Prostate gland (tissue), 2 donors: ENCODE measurements at regions not wholly inside any gene's neighbourhood (a gene's known extent, or its start where the extent isn't known, plus 50 kb on each side); places are given as distances from the start of the nearest gene placed in this dataset.

Experiments
- DNase-seq: peaks from one replicate; pipeline ENCODE4 v3.0.0-alpha.2; 2019; ENCODE audit warnings: low spot score
- H3K27ac ChIP-seq, 2 donors: fragments of 200-600 bp; sonication (generic); 2 replicates each; pipeline ENCODE4 v1.5.1; 2017 to 2019
- H3K27me3 ChIP-seq: fragments of 200-600 bp; sonication (generic); replicated peaks from 2 replicates; pipeline ENCODE4 v1.5.1; 2019; ENCODE audit not compliant: insufficient read depth
- H3K36me3 ChIP-seq, 2 donors: fragments of 200-600 bp; sonication (generic); 1 replicate in 1 of 2; 2 replicates in 1 of 2; pipeline versions ENCODE4 v1.5.1 to v1.8.1; 2017 to 2019
- H3K4me1 ChIP-seq: fragments of 200-600 bp; sonication (generic); replicated peaks from 2 replicates; pipeline ENCODE4 v1.5.1; 2019
- H3K4me3 ChIP-seq, 2 donors: fragments of 200-600 bp; sonication (generic); 2 replicates each; pipeline ENCODE4 v1.5.1; 2017 to 2019
- H3K9me3 ChIP-seq: fragments of 200-600 bp; sonication (generic); 2 replicates; pipeline ENCODE4 v1.5.1; 2017
- CTCF ChIP-seq, 4 experiments: fragments of 200-600 bp in 2 of 4; fragments of 450-650 bp in 2 of 4; sonication (generic) in 2 of 4; IDR thresholded peaks; 1 replicate in 3 of 4; 2 replicates in 1 of 4; pipeline ENCODE4 v1.5.1; 2016 to 2019; ENCODE audit warnings: antibody characterized with exemption in 4 of 4, mild to moderate bottlenecking in 2 of 4, moderate library complexity in 2 of 4
- POLR2A ChIP-seq: fragments of 450-650 bp; IDR thresholded peaks from one replicate; pipeline ENCODE4 v1.6.1; 2016; ENCODE audit warnings: antibody characterized with exemption, mild to moderate bottlenecking
- POLR2AphosphoS5 ChIP-seq: sonication (generic); formaldehyde crosslinking; IDR thresholded peaks from one replicate; pipeline ENCODE4 v1.6.1; 2017; ENCODE audit warnings: antibody characterized with exemption
- WGBS: methylation state at CpG from one replicate; pipeline ENCODE4 v1.1.5; 2018; 5-methylcytosine and 5-hydroxymethylcytosine counted together
- intact Hi-C: fragments of 100-400 bp; cut with DNase I; formaldehyde crosslinking; loops from one replicate; pipeline ENCODE4 v1.14.2; 2022

GRCh38 chr2:203803053-203803429 lies 64.5 kb upstream of the CTLA4 start:
- H3K27me3 ChIP-seq, result no peaks in the 10 kb centered on the region
- H3K9me3 ChIP-seq, result no peaks in the 10 kb centered on the region
- TF ChIP-seq POLR2A (no peak), POLR2AphosphoS5 (no peak), CTCF (IDR thresholded peaks at IDR 0.05) (no peak)
- H3K36me3 ChIP-seq, result no peaks in the 10 kb centered on the region
- H3K4me3 ChIP-seq, result no peak overlapping the region
- H3K27ac ChIP-seq, result no peak overlapping the region
- intact Hi-C loops, result no loop called here
- 95% methylated on average over 1 of the region's 1 CpG for WGBS
- no peaks in the 10 kb centered on the region for H3K4me1 ChIP-seq
- DNase-seq, result no peak

- WGBS, result 50% methylated on average over 4 of the region's 4 CpGs
- no peak overlapping the region for H3K4me3 ChIP-seq
- H3K27ac ChIP-seq, result no peak overlapping the region
- H3K4me1 ChIP-seq, result no peaks in the 10 kb centered on the region
- no peaks in the 10 kb centered on the region for H3K9me3 ChIP-seq
- no peaks in the 10 kb centered on the region for H3K27me3 ChIP-seq
- intact Hi-C loops, result no loop called here
- TF ChIP-seq POLR2AphosphoS5, result no peak
- TF ChIP-seq CTCF (IDR thresholded peaks at IDR 0.05), result no peak
- no peak for TF ChIP-seq POLR2A
- no peak for DNase-seq
- H3K36me3 ChIP-seq, result no peaks in the 10 kb centered on the region
Measured at GRCh38 chr2:203804070-203804469, 63.5 kb upstream of the CTLA4 start.

- no peak overlapping the region for H3K27ac ChIP-seq
- no peak for DNase-seq
- no peaks in the 10 kb centered on the region for H3K27me3 ChIP-seq
- 79% methylated on average over 4 of the region's 4 CpGs for WGBS
- no peaks in the 10 kb centered on the region for H3K36me3 ChIP-seq
- H3K9me3 ChIP-seq, result no peaks in the 10 kb centered on the region
- no peak overlapping the region for H3K4me3 ChIP-seq
- no peaks in the 10 kb centered on the region for H3K4me1 ChIP-seq
- intact Hi-C loops, result no loop called here
- no peak for TF ChIP-seq CTCF (IDR thresholded peaks at IDR 0.05)
- no peak for TF ChIP-seq POLR2A
- no peak for TF ChIP-seq POLR2AphosphoS5
Measured at GRCh38 chr2:203804764-203805485, 62.6 kb upstream of the CTLA4 start.

- H3K36me3 ChIP-seq, result no peaks in the 10 kb centered on the region
- no peak for DNase-seq
- H3K27me3 ChIP-seq, result no peaks in the 10 kb centered on the region
- no peak overlapping the region for H3K27ac ChIP-seq
- no peaks in the 10 kb centered on the region for H3K9me3 ChIP-seq
- H3K4me3 ChIP-seq, result no peak overlapping the region
- TF ChIP-seq POLR2A (no peak), CTCF (IDR thresholded peaks at IDR 0.05) (no peak), POLR2AphosphoS5 (no peak)
- intact Hi-C loops, result no loop called here
- WGBS, result 76% methylated on average over 1 of the region's 1 CpG
- no peaks in the 10 kb centered on the region for H3K4me1 ChIP-seq
Measured at GRCh38 chr2:203805486-203805838, 62.1 kb upstream of the CTLA4 start.

GRCh38 chr2:203806761-203807160 lies 60.8 kb upstream of the CTLA4 start:
- WGBS, result 94% methylated on average over 1 of the region's 1 CpG
- Histone ChIP-seq H3K9me3 (no peaks in the 10 kb centered on the region), H3K36me3 (no peaks in the 10 kb centered on the region), H3K27me3 (no peaks in the 10 kb centered on the region), H3K4me1 (no peaks in the 10 kb centered on the region), H3K4me3 (no peak overlapping the region), H3K27ac (peak overlapping the region in 1 of 2 donors; percentile 33)
- DNase-seq, result no peak
- TF ChIP-seq POLR2AphosphoS5, result no peak
- no peak for TF ChIP-seq CTCF (IDR thresholded peaks at IDR 0.05)
- TF ChIP-seq POLR2A, result no peak
- intact Hi-C loops, result no loop called here
